ENCODE measurements at regions not wholly inside any gene's neighbourhood (a gene's known extent, or its start where the extent isn't known, plus 50 kb on each side); places are given as distances from the start of the nearest gene placed in this dataset.

DNA sequence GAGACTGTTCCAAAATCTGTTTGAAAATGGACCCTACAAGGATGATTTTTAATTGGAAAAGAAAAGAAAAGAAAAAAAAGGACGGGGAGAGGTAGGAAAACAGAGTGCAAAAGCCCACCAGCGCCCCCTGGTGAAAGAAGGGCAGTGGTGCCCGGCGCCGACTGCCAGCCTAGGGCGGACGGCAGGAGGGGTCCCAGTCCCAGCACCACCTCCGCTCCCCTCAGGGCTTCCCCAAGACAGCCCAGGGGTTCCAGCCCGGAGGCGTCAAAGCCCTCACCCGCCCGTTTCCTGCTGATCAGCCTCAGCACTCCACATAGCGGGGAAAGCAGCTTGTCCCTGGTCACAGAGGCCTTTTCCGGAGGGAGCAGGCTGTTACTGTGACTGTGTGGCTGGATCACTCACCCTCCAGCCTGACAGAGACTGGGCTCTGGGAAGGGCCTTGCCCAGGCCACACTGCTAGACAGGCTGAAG is 213.9 kb downstream of the TFCP2L1 start:
- H3K9me3 ChIP-seq: no peaks in the 10 kb centered on the region
- H3K4me1 ChIP-seq: peaks cover 36% of the 10 kb centered on the region
- FAIRE-seq: no peak
- ChIA-PET POLR2A (interaction anchor here (0.7 to 1.4 kb wide), 3 partner anchors 276 to 460 kb away, joined by 3 to 4 read pairs (median 3); partner anchors contain the start of gene RNU4ATAC), CTCF (interaction anchor here (0.6 to 26.3 kb wide), 76 partner anchors 9 to 793 kb away, joined by 3 to 858 read pairs (median 4); no protein-coding TSS in a partner anchor)
- no peak for TF ChIP-seq HOXA7 (CRISPR knock-in tag; IDR thresholded peaks at IDR 0.05)
- peak; percentile 99 for TF ChIP-seq SMC3 (IDR thresholded peaks at IDR 0.05)
- TF ChIP-seq, protein P1, sequence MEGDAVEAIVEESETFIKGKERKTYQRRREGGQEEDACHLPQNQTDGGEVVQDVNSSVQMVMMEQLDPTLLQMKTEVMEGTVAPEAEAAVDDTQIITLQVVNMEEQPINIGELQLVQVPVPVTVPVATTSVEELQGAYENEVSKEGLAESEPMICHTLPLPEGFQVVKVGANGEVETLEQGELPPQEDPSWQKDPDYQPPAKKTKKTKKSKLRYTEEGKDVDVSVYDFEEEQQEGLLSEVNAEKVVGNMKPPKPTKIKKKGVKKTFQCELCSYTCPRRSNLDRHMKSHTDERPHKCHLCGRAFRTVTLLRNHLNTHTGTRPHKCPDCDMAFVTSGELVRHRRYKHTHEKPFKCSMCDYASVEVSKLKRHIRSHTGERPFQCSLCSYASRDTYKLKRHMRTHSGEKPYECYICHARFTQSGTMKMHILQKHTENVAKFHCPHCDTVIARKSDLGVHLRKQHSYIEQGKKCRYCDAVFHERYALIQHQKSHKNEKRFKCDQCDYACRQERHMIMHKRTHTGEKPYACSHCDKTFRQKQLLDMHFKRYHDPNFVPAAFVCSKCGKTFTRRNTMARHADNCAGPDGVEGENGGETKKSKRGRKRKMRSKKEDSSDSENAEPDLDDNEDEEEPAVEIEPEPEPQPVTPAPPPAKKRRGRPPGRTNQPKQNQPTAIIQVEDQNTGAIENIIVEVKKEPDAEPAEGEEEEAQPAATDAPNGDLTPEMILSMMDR (IDR thresholded peaks at IDR 0.05): peak; percentile 97
- no peak for TF ChIP-seq ZNF302 (CRISPR knock-in tag; IDR thresholded peaks at IDR 0.05)
- no peak for TF ChIP-seq CHD4 (IDR thresholded peaks at IDR 0.05; ENCODE audit: borderline replicate concordance)
- TF ChIP-seq RAD21 (conservative IDR thresholded peaks at IDR 0.05 in 1 of 2, IDR thresholded peaks at IDR 0.05 in 1 of 2): peak; percentile 95 to 98
- no peak overlapping the region for H3K4me3 ChIP-seq
- peak overlapping the region; percentile 79 to 92 for H3K27ac ChIP-seq
- peak; percentile 53 to 84 for DNase-seq (ENCODE audit: low read depth in 1 of 2, low spot score in 1 of 2)
- WGBS (ENCODE audit: missing lambda C conversion rate): 10% methylated on average over 14 of the region's 14 CpGs
- ATAC-seq: peak; percentile 52 to 80
- peak overlapping the region; percentile 46 for H3K4me2 ChIP-seq

DNA sequence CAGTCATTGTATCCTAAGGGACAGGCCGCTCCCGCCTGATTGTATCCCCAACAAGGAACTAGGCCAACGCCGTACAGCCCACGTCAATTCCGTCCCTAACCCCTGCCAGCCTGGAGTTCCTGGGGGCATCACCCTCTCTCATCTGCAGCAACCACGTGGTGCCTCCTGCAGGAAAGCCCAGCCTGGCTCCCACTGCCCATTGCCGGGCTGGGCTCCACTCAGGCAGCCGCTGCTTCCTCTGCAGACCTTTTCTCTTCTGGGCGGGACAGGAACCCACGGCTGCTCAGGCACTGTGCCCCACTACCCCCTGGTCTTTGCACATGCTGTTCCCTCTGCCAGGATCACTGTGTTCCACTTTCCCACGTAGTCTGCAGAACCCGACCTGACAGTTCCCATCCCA is 212.2 kb downstream of the TFCP2L1 start:
- no peak for TF ChIP-seq RNF2 (IDR thresholded peaks at IDR 0.05; ENCODE audit: borderline replicate concordance, low read depth)
- TF ChIP-seq, protein P2, sequence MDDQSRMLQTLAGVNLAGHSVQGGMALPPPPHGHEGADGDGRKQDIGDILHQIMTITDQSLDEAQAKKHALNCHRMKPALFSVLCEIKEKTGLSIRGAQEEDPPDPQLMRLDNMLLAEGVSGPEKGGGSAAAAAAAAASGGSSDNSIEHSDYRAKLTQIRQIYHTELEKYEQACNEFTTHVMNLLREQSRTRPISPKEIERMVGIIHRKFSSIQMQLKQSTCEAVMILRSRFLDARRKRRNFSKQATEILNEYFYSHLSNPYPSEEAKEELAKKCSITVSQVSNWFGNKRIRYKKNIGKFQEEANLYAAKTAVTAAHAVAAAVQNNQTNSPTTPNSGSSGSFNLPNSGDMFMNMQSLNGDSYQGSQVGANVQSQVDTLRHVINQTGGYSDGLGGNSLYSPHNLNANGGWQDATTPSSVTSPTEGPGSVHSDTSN (IDR thresholded peaks at IDR 0.05): no peak
- POLR2A ChIA-PET: no interaction called here
- Histone ChIP-seq H3K4me3 (no peak overlapping the region), H3K9me3 (no peaks in the 10 kb centered on the region), H3K27ac (peak overlapping the region; percentile 79 to 92; a peak in 4 of 6 replicates), H3K4me1 (peaks cover 43% of the 10 kb centered on the region), H3K4me2 (no peak overlapping the region)
- DNase-seq (ENCODE audit: low read depth in 1 of 2, low spot score in 1 of 2) (no peak), FAIRE-seq (no peak), ATAC-seq (no peak)
- 89% methylated on average over 12 of the region's 13 CpGs for WGBS (ENCODE audit: missing lambda C conversion rate)
- CTCF ChIA-PET: interaction anchor here (2.0 to 26.3 kb wide), 6 partner anchors 12 to 381 kb away, joined by 7 to 858 read pairs (median 21); no protein-coding TSS in a partner anchor

DNA sequence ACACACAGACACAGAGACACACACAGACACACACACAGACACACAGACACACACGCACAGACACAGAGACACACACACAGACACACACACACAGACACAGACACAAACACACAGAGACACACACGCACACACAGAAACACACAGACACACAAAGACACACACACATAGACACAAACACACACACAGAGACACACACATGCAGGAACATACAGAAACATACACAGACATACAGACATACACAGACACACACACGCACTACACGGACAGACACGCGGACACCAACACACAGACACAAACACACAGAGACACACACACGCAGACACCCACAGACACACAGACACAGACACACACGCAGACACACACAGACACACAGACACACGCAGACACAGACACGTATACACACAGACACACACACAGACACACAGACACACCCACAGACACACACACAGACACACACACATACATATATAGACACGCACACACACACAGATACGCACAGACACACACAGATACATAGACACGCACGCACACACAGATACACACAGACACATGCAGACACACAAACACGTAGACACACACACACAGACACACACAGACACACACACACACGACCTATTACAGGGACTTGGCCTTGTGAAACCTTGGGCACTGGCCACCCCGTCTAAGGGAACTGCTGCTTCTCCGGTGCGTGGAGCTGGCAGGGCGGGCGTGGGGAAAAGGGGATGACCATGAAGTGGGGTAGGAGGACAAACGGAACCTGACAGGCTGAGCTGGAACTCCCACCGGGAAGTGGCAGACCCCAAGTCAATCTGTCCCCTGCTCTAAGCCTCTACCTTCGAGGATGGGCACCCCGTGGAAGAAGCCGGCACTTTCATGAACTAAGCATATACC is 211.4 kb downstream of the TFCP2L1 start:
- ChIA-PET CTCF (interaction anchor here (0.6 to 26.3 kb wide), 5 partner anchors 22 to 558 kb away, joined by 3 to 858 read pairs (median 7); no protein-coding TSS in a partner anchor), POLR2A (interaction anchor here (2.4 kb wide), 1 partner anchor 458 kb away, joined by 20 read pairs; the partner anchor contains the start of gene RNU4ATAC)
- peaks cover 43% of the 10 kb centered on the region for H3K4me1 ChIP-seq
- TF ChIP-seq, protein P3, sequence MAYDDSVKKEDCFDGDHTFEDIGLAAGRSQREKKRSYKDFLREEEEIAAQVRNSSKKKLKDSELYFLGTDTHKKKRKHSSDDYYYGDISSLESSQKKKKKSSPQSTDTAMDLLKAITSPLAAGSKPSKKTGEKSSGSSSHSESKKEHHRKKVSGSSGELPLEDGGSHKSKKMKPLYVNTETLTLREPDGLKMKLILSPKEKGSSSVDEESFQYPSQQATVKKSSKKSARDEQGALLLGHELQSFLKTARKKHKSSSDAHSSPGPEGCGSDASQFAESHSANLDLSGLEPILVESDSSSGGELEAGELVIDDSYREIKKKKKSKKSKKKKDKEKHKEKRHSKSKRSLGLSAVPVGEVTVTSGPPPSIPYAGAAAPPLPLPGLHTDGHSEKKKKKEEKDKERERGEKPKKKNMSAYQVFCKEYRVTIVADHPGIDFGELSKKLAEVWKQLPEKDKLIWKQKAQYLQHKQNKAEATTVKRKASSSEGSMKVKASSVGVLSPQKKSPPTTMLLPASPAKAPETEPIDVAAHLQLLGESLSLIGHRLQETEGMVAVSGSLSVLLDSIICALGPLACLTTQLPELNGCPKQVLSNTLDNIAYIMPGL (CRISPR knock-in tag; IDR thresholded peaks at IDR 0.05; ENCODE audit: borderline replicate concordance): no peak
- TF ChIP-seq NPAS2 (CRISPR knock-in tag; IDR thresholded peaks at IDR 0.05; ENCODE audit: borderline replicate concordance) (no peak), SREBF2 (IDR thresholded peaks at IDR 0.05) (no peak), CBX2 (IDR thresholded peaks at IDR 0.05; ENCODE audit: borderline replicate concordance, low read depth) (no peak), ZSCAN20 (CRISPR knock-in tag; IDR thresholded peaks at IDR 0.05) (no peak), CBX8 (IDR thresholded peaks at IDR 0.05) (no peak), EHF (CRISPR knock-in tag; IDR thresholded peaks at IDR 0.05) (no peak), ESRRA (IDR thresholded peaks at IDR 0.05; ENCODE audit: borderline replicate concordance, low read length) (no peak)
- TF ChIP-seq, protein P4, sequence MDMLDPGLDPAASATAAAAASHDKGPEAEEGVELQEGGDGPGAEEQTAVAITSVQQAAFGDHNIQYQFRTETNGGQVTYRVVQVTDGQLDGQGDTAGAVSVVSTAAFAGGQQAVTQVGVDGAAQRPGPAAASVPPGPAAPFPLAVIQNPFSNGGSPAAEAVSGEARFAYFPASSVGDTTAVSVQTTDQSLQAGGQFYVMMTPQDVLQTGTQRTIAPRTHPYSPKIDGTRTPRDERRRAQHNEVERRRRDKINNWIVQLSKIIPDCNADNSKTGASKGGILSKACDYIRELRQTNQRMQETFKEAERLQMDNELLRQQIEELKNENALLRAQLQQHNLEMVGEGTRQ (IDR thresholded peaks at IDR 0.05): no peak
- TF ChIP-seq, protein P2 (IDR thresholded peaks at IDR 0.05): no peak
- FAIRE-seq (no peak), ATAC-seq (no peak), DNase-seq (ENCODE audit: low read depth in 1 of 2, low spot score in 1 of 2) (no peak)
- peak overlapping the region; percentile 88 to 92; a peak in 5 of 6 replicates for H3K27ac ChIP-seq
- no peak overlapping the region for H3K4me3 ChIP-seq
- 89% methylated on average over 23 of the region's 26 CpGs for WGBS (ENCODE audit: missing lambda C conversion rate)
- no peak overlapping the region for H3K4me2 ChIP-seq
- no peaks in the 10 kb centered on the region for H3K9me3 ChIP-seq
